Fibroblast of lung (primary cell): ENCODE measurements at regions not wholly inside any gene's neighbourhood (a gene's known extent, or its start where the extent isn't known, plus 50 kb on each side); places are given as distances from the start of the nearest gene placed in this dataset.

Experiments
- CTCF ChIP-seq, 2 donors: IDR thresholded peaks in 1 of 2; conservative IDR thresholded peaks in 1 of 2; 1 replicate in 1 of 2; 2 replicates in 1 of 2; pipeline ENCODE4 v1.5.1; 2011 to 2012; ENCODE audit warnings: low read length in 2 of 2, control low read depth in 1 of 2, inconsistent platforms in 1 of 2, low read depth in 1 of 2, mild to moderate bottlenecking in 1 of 2
- EZH2 ChIP-seq: IDR thresholded peaks from 2 replicates; pipeline ENCODE4 v1.5.1; 2012; ENCODE audit warnings: low read length, control low read depth, mild to moderate bottlenecking; ENCODE audit errors: missing control alignments

- TF ChIP-seq CTCF (conservative IDR thresholded peaks at IDR 0.05 in 1 of 2, IDR thresholded peaks at IDR 0.05 in 1 of 2; ENCODE audit: low read depth in 1 of 2, low read length in 2 of 2) (no peak), EZH2 (no peak)
Observed at GRCh38 chr6:115058414-115059211, 715.8 kb upstream of the HS3ST5 start.
